Heart left ventricle (tissue), 16 donors: ENCODE measurements at regions not wholly inside any gene's neighbourhood (a gene's known extent, or its start where the extent isn't known, plus 50 kb on each side); places are given as distances from the start of the nearest gene placed in this dataset.

ENCODE experiments used
- ATAC-seq, 4 donors: fragments of 200-7000 bp; cut with Tn5 transposase; one replicate each; pipeline ENCODE4 v1.9.1; 2020 to 2022; ENCODE audit warnings: moderate library complexity in 4 of 4, mild to moderate bottlenecking in 3 of 4, moderate number of reproducible peaks in 1 of 4
- DNase-seq, 5 donors: peaks; one replicate each; pipeline ENCODE4 v3.0.0-alpha.2; 2020
- H3K27ac ChIP-seq, 12 donors: fragments of 200-600 bp; sonication (generic) in 4 of 12; one replicate each; pipeline versions ENCODE4 v1.5.0 to v1.8.0; 2016 to 2022; ENCODE audit warnings: mild to moderate bottlenecking in 2 of 12
- H3K27me3 ChIP-seq, 9 donors: fragments of 200-600 bp; sonication (generic) in 2 of 9; one replicate each; pipeline versions ENCODE4 v1.5.1 to v1.8.0; 2016 to 2022; ENCODE audit warnings: mild to moderate bottlenecking in 3 of 9
- H3K36me3 ChIP-seq, 9 donors: fragments of 200-600 bp; sonication (generic) in 2 of 9; one replicate each; pipeline versions ENCODE4 v1.5.0 to v1.8.0; 2018 to 2022; ENCODE audit warnings: mild to moderate bottlenecking in 2 of 9
- H3K4me1 ChIP-seq, 12 donors: fragments of 200-600 bp; sonication (generic) in 4 of 12; one replicate each; pipeline versions ENCODE4 v1.5.0 to v1.8.0; 2016 to 2022; ENCODE audit warnings: mild to moderate bottlenecking in 3 of 12
- H3K4me3 ChIP-seq, 12 donors: fragments of 200-600 bp; sonication (generic) in 4 of 12; one replicate each; pipeline versions ENCODE4 v1.5.0 to v1.8.0; 2017 to 2022; ENCODE audit warnings: mild to moderate bottlenecking in 9 of 12, moderate library complexity in 4 of 12
- H3K9me3 ChIP-seq, 12 donors: fragments of 200-600 bp; sonication (generic) in 4 of 12; one replicate each; pipeline versions ENCODE4 v1.5.0 to v1.8.0; 2016 to 2022; ENCODE audit warnings: mild to moderate bottlenecking in 1 of 12
- POLR2A ChIP-seq, 2 donors: fragments of 450-650 bp; IDR thresholded peaks; one replicate each; pipeline ENCODE4 v1.6.1; 2017; ENCODE audit warnings: antibody characterized with exemption in 2 of 2, mild to moderate bottlenecking in 2 of 2, moderate library complexity in 2 of 2
- WGBS, 4 donors: extraction: QIAGEN DNeasy Blood & Tissue Kit in 2 of 4; methylation state at CpG; one replicate each; pipeline versions ENCODE4 v1.1.5 to v1.1.7; 2013 to 2018; 5-methylcytosine and 5-hydroxymethylcytosine counted together
- intact Hi-C, 10 donors: fragments of 100-400 bp; cut with DNase I; formaldehyde crosslinking; loops; one replicate each; pipeline versions ENCODE4 v1.11.1 to v1.14.2; 2022
- TF ChIP-seq, protein P1 (sequence below), 12 donors: fragments of 200-600 bp; sonication (generic) in 4 of 12; IDR thresholded peaks; one replicate each; pipeline versions ENCODE4 v1.5.0 to v1.8.0; 2018 to 2022; ENCODE audit warnings: antibody characterized with exemption in 12 of 12, mild to moderate bottlenecking in 5 of 12
- donor health status: ischemic (EF 13 %, LVEDD 7.1; RV severe dilation, severe dysfunction).
- donor health status: healthy with polysubstance abuse.
- donor health status: DM: no; HTN: yes; CAD: no.
- donor health status: DM: no; HTN: no; CAD: no.
- donor health status: ischemic (EF 25% LVEDD 6.9; RV normal size, moderate dysfunction).
- donor health status: ischemic (EF 25% LVEDD 5.7; RV mildly dilated, moderate dysfunction).
- donor health status: healthy.
- donor health status: DM: yes; HTN: yes; CAD: no.
- donor health status: ischemic (EF 35%, LVEDD 5.7; RV mildly dilated, moderate dysfunction).
- donor health status: nonischemic (EF 11% LVEDD 7.7; RV severe dilation, severe dysfunction).
- donor health status: DM: yes; HTN: yes; CAD: no.
- donor health status: PGD.
- donor health status: ischemic (EF 29% LVEDD 5.4; RV normal size, mild dysfunction).
- donor health status: nonischemic (EF 23%, LVEDD 6.1; RV moderate dilation, normal function).

DNA sequence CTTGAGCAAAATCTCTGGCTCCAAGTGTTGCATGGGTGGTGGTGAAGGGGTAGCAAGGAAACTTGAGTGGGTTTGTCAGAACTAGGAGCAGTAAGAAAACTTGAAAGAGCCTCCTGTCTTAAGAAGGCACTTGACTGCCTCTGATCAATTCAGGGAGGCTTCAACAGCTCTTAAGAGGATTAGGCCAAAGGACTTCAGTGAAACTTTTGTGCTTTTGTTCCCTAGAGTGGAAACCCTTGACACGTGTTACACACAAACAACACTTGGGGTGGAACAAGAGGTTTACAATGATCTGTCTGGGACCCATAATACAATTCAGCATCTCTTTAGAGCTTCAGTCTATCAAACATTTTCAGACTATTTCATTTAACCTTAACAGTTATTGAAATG lies 80.1 kb upstream of the ARMC2 start:
- intact Hi-C loops: no loop called here
- Histone ChIP-seq H3K4me3 (no peak overlapping the region), H3K27ac (no peak overlapping the region), H3K9me3 (no peaks in the 10 kb centered on the region), H3K27me3 (no peaks in the 10 kb centered on the region), H3K4me1 (peaks cover 0 to 15% (median 3%) of the 10 kb centered on the region in 12 donors), H3K36me3 (no peaks in the 10 kb centered on the region)
- TF ChIP-seq POLR2A (IDR thresholded peaks at IDR 0.05): no peak
- TF ChIP-seq, protein P1, sequence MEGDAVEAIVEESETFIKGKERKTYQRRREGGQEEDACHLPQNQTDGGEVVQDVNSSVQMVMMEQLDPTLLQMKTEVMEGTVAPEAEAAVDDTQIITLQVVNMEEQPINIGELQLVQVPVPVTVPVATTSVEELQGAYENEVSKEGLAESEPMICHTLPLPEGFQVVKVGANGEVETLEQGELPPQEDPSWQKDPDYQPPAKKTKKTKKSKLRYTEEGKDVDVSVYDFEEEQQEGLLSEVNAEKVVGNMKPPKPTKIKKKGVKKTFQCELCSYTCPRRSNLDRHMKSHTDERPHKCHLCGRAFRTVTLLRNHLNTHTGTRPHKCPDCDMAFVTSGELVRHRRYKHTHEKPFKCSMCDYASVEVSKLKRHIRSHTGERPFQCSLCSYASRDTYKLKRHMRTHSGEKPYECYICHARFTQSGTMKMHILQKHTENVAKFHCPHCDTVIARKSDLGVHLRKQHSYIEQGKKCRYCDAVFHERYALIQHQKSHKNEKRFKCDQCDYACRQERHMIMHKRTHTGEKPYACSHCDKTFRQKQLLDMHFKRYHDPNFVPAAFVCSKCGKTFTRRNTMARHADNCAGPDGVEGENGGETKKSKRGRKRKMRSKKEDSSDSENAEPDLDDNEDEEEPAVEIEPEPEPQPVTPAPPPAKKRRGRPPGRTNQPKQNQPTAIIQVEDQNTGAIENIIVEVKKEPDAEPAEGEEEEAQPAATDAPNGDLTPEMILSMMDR (IDR thresholded peaks at IDR 0.05): no peak
- whole genome bisulfite sequencing, 4 donors: 88 to 96% (median 90%) methylated on average over 1 of the region's 1 CpG
- DNase-seq (no peak), ATAC-seq (no peak)

DNA sequence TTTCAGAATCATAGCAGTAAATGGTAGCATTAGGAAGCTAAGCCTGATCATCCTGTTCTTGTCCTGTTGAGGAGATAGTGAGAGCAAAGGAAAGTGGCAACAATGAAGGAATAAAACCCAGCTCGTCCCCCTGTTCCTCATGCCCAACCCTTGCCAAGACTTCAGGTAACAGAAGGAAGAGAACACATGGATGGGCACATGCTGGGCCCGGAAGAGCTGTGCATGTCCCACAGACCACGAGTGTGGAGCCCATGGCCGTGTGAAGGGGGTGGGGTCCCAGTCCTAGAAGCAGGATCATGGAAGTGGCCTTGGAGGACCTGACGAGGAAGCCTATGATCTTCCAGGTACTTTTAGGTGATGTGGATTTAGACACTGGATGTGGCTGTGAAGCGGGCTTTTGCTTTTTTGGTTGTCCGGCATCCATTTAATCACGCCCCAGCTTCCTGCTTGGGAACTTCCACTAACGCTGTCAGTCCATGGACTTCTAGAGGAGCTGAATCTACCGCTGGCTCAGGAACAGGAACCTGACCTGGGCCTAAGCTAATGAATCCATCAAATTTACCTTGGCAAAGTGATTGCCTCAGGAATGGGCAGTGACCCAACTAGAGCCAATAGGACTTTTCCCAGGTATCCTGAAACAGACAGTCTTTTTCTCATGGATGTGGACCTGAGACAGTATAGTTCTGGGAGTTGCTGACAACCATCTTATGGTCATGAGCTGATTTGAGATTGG lies 79.3 kb upstream of the ARMC2 start:
- Histone ChIP-seq H3K4me1 (peaks cover 0 to 13% (median 3%) of the 10 kb centered on the region in 12 donors), H3K9me3 (no peaks in the 10 kb centered on the region), H3K27me3 (no peaks in the 10 kb centered on the region), H3K4me3 (no peak overlapping the region), H3K27ac (no peak overlapping the region), H3K36me3 (no peaks in the 10 kb centered on the region)
- TF ChIP-seq POLR2A (IDR thresholded peaks at IDR 0.05): no peak
- TF ChIP-seq, protein P1 (IDR thresholded peaks at IDR 0.05): no peak
- DNase-seq: no peak
- ATAC-seq: no peak
- 88 to 91% (median 89%) methylated on average over 10 of the region's 10 CpGs for WGBS, 4 donors
- intact Hi-C loops: no loop called here

DNA sequence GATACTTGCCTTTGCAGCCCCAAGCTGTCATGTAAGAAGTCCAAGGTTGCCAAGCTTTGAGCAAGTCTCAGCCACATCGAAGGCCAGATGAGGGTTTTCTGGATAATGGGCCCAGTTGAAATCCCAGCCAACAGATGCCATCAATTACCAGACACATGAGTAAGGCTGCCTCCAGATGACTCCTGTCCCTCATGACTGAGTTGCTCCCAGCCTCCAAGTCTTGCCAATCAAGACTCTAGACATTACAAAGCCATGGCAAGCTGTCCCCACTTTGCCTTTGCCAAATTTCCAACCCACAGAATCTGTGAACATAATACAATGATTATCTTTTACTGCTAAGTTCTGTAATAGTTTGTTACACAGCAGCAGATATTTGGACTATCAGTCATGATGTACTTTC lies 76.8 kb upstream of the ARMC2 start:
- TF ChIP-seq POLR2A (IDR thresholded peaks at IDR 0.05): no peak
- TF ChIP-seq, protein P1 (IDR thresholded peaks at IDR 0.05): no peak
- Histone ChIP-seq H3K4me3 (no peak overlapping the region), H3K4me1 (no peaks in the 10 kb centered on the region), H3K27me3 (no peaks in the 10 kb centered on the region), H3K36me3 (no peaks in the 10 kb centered on the region), H3K9me3 (no peaks in the 10 kb centered on the region), H3K27ac (no peak overlapping the region)
- WGBS, 4 donors: 71 to 93% (median 75%) methylated on average over 1 of the region's 1 CpG
- peak in 2 of 4 donors; percentile 61 to 92 for ATAC-seq
- peak in 1 of 5 donors; percentile 42 for DNase-seq
- intact Hi-C loops: no loop called here

DNA sequence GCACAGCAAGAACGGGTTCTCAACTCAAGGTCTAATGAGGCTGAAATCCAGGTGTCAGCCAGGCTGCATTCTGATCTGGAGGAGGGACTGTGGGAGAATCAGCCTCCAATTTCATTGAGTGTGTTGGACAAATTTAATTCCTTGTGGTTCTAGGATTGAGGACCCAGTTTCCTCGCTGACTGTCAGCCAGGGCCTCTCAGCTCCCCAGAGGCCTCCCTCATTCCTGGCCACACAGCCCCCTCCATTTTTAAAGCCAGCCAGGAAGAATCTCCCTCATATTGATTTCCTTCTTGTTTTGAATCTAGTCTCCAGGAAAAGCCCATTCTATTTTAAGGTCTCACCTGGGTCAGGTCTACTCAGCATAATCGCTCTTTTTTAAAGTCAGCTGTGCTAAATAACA lies 73.7 kb upstream of the ARMC2 start:
- no peak for TF ChIP-seq POLR2A (IDR thresholded peaks at IDR 0.05)
- TF ChIP-seq, protein P1 (IDR thresholded peaks at IDR 0.05): no peak
- Histone ChIP-seq H3K36me3 (no peaks in the 10 kb centered on the region), H3K27me3 (no peaks in the 10 kb centered on the region), H3K9me3 (no peaks in the 10 kb centered on the region), H3K4me3 (no peak overlapping the region), H3K4me1 (no peaks in the 10 kb centered on the region), H3K27ac (no peak overlapping the region)
- 87 to 94% (median 91%) methylated on average over 3 of the region's 3 CpGs for WGBS, 4 donors
- DNase-seq (no peak), ATAC-seq (no peak)
- intact Hi-C loops: no loop called here
